Astrocyte (in vitro differentiated cells and primary cell): ENCODE measurements at regions not wholly inside any gene's neighbourhood (a gene's known extent, or its start where the extent isn't known, plus 50 kb on each side); places are given as distances from the start of the nearest gene placed in this dataset.

Experiments
- DNase-seq: peaks from one replicate; pipeline ENCODE4 v3.0.0-alpha.2; 2010; ENCODE audit warnings: low read depth
- FAIRE-seq: peaks from 2 replicates; lab custom pipeline; 2011; peaks lifted over from hg19 to GRCh38; lab: Jason Lieb, UNC
- H2AFZ ChIP-seq: 2 replicates; pipeline ENCODE4 v1.6.0; 2012; ENCODE audit warnings: low read depth, low read length, inconsistent platforms
- H3K27ac ChIP-seq: 2 replicates; pipeline ENCODE4 v1.5.1; 2011; ENCODE audit warnings: low read depth, low read length, inconsistent platforms
- H3K27me3 ChIP-seq: 2 replicates; pipeline ENCODE4 v1.6.0; 2011; ENCODE audit warnings: low read length, inconsistent platforms; ENCODE audit not compliant: insufficient read depth
- H3K36me3 ChIP-seq: 2 replicates; pipeline ENCODE4 v1.5.1; 2011; ENCODE audit warnings: low read length, inconsistent platforms; ENCODE audit not compliant: insufficient read depth
- H3K4me1 ChIP-seq: 2 replicates; pipeline ENCODE4 v1.5.1; 2011; ENCODE audit warnings: low read length, inconsistent platforms; ENCODE audit not compliant: insufficient read depth
- H3K4me2 ChIP-seq: 2 replicates; pipeline ENCODE4 v1.6.0; 2012; ENCODE audit warnings: low read length, inconsistent platforms
- H3K4me3 ChIP-seq: 2 replicates; pipeline ENCODE4 v1.5.1; 2011; ENCODE audit warnings: low read depth, mild to moderate bottlenecking, low read length, inconsistent platforms; ENCODE audit not compliant: insufficient read depth
- H3K79me2 ChIP-seq: 2 replicates; pipeline ENCODE4 v1.6.0; 2012; ENCODE audit warnings: mild to moderate bottlenecking, low read length, inconsistent platforms; ENCODE audit not compliant: insufficient read depth
- H3K9ac ChIP-seq: 2 replicates; pipeline ENCODE4 v1.6.0; 2012; ENCODE audit warnings: mild to moderate bottlenecking, low read length, inconsistent platforms
- H3K9me3 ChIP-seq: 2 replicates; pipeline ENCODE4 v1.5.1; 2012; ENCODE audit warnings: low read depth, mild to moderate bottlenecking, low read length, inconsistent platforms; ENCODE audit not compliant: insufficient read depth
- H4K20me1 ChIP-seq: 2 replicates; pipeline ENCODE4 v1.6.0; 2012; ENCODE audit warnings: low read length, inconsistent platforms; ENCODE audit not compliant: insufficient read depth
- H3K27ac Mint-ChIP-seq: one replicate; pipeline ENCODE4 v1.8.0; 2021; ENCODE audit warnings: mild to moderate bottlenecking, mixed read lengths; ENCODE audit not compliant: unreplicated experiment
- H3K27me3 Mint-ChIP-seq: one replicate; pipeline ENCODE4 v1.8.0; 2021; ENCODE audit warnings: low read depth, mixed read lengths; ENCODE audit not compliant: unreplicated experiment
- H3K36me3 Mint-ChIP-seq: one replicate; pipeline ENCODE4 v1.8.0; 2021; ENCODE audit warnings: low read depth, mixed read lengths; ENCODE audit not compliant: unreplicated experiment
- H3K4me1 Mint-ChIP-seq: one replicate; pipeline ENCODE4 v1.8.0; 2021; ENCODE audit warnings: low read depth, mixed read lengths; ENCODE audit not compliant: unreplicated experiment
- H3K4me3 Mint-ChIP-seq: one replicate; pipeline ENCODE4 v1.8.0; 2021; ENCODE audit warnings: mild to moderate bottlenecking, moderate library complexity, mixed read lengths; ENCODE audit not compliant: unreplicated experiment
- H3K9me3 Mint-ChIP-seq: one replicate; pipeline ENCODE4 v1.8.0; 2021; ENCODE audit warnings: mild to moderate bottlenecking, mixed read lengths; ENCODE audit not compliant: unreplicated experiment
- EZH2 ChIP-seq: IDR thresholded peaks from 2 replicates; pipeline ENCODE4 v1.6.1; 2012; ENCODE audit warnings: mild to moderate bottlenecking, low read length, inconsistent platforms; ENCODE audit not compliant: insufficient read depth
- TF ChIP-seq, protein P1 (sequence below): IDR thresholded peaks from 2 replicates; pipeline ENCODE4 v1.5.1; 2011; ENCODE audit warnings: low read depth, mild to moderate bottlenecking, inconsistent platforms, low read length, moderate library complexity; ENCODE audit not compliant: insufficient read depth

GRCh38 chr4:4671774-4672349, 130.0 kb upstream of the STX18 start:
- Mint-ChIP-seq H3K27me3 (peaks cover 2% of the 10 kb centered on the region), H3K27ac (no peak overlapping the region), H3K4me3 (no peak overlapping the region), H3K9me3 (no peaks in the 10 kb centered on the region), H3K4me1 (peaks cover 9% of the 10 kb centered on the region), H3K36me3 (no peaks in the 10 kb centered on the region)
- TF ChIP-seq, protein P1, sequence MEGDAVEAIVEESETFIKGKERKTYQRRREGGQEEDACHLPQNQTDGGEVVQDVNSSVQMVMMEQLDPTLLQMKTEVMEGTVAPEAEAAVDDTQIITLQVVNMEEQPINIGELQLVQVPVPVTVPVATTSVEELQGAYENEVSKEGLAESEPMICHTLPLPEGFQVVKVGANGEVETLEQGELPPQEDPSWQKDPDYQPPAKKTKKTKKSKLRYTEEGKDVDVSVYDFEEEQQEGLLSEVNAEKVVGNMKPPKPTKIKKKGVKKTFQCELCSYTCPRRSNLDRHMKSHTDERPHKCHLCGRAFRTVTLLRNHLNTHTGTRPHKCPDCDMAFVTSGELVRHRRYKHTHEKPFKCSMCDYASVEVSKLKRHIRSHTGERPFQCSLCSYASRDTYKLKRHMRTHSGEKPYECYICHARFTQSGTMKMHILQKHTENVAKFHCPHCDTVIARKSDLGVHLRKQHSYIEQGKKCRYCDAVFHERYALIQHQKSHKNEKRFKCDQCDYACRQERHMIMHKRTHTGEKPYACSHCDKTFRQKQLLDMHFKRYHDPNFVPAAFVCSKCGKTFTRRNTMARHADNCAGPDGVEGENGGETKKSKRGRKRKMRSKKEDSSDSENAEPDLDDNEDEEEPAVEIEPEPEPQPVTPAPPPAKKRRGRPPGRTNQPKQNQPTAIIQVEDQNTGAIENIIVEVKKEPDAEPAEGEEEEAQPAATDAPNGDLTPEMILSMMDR: no peak
- TF ChIP-seq EZH2: no peak
- Histone ChIP-seq H3K4me1 (peaks cover 21% of the 10 kb centered on the region), H3K4me3 (no peak overlapping the region), H3K36me3 (no peaks in the 10 kb centered on the region), H3K79me2 (no peaks in the 10 kb centered on the region), H3K27me3 (peaks cover 6% of the 10 kb centered on the region), H2AFZ (no peak overlapping the region), H4K20me1 (no peaks in the 10 kb centered on the region), H3K4me2 (no peak overlapping the region), H3K9me3 (no peaks in the 10 kb centered on the region), H3K27ac (no peak overlapping the region), H3K9ac (no peak overlapping the region)
- DNase-seq (peak; percentile 37), FAIRE-seq (peak; percentile 26)

GRCh38 chr4:4670869-4671268, 129.0 kb upstream of the STX18 start:
- DNase-seq: peak; percentile 14
- Histone ChIP-seq H3K79me2 (no peaks in the 10 kb centered on the region), H3K4me3 (no peak overlapping the region), H3K4me1 (peaks cover 24% of the 10 kb centered on the region), H3K9me3 (no peaks in the 10 kb centered on the region), H3K4me2 (no peak overlapping the region), H2AFZ (no peak overlapping the region), H4K20me1 (no peaks in the 10 kb centered on the region), H3K27me3 (no peaks in the 10 kb centered on the region), H3K9ac (no peak overlapping the region), H3K27ac (no peak overlapping the region), H3K36me3 (no peaks in the 10 kb centered on the region)
- Mint-ChIP-seq H3K9me3 (no peaks in the 10 kb centered on the region), H3K4me1 (peaks cover 13% of the 10 kb centered on the region), H3K27me3 (no peaks in the 10 kb centered on the region), H3K36me3 (no peaks in the 10 kb centered on the region), H3K27ac (no peak overlapping the region), H3K4me3 (no peak overlapping the region)
- no peak for FAIRE-seq
- TF ChIP-seq, protein P1: no peak
- no peak for TF ChIP-seq EZH2
